Endothelial cell of umbilical vein (primary cell): ENCODE measurements at regions not wholly inside any gene's neighbourhood (a gene's known extent, or its start where the extent isn't known, plus 50 kb on each side); places are given as distances from the start of the nearest gene placed in this dataset.

ENCODE experiments used
- POLR2AphosphoS5 ChIP-seq: IDR thresholded peaks from 2 replicates; pipeline ENCODE4 v1.6.1; 2012; ENCODE audit warnings: low read depth, mild to moderate bottlenecking, control low read depth, low read length, moderate library complexity; ENCODE audit not compliant: insufficient read depth
- TF ChIP-seq, protein P1 (sequence below), 2 donors: IDR thresholded peaks; 1 replicate in 1 of 2; 2 replicates in 1 of 2; pipeline ENCODE4 v1.5.1; 2011; ENCODE audit warnings: low read length in 2 of 2, mild to moderate bottlenecking in 2 of 2, moderate library complexity in 2 of 2, control low read depth in 1 of 2, inconsistent platforms in 1 of 2, low read depth in 1 of 2; ENCODE audit not compliant: insufficient read depth in 1 of 2; ENCODE audit errors: extremely low read depth in 1 of 2

DNA sequence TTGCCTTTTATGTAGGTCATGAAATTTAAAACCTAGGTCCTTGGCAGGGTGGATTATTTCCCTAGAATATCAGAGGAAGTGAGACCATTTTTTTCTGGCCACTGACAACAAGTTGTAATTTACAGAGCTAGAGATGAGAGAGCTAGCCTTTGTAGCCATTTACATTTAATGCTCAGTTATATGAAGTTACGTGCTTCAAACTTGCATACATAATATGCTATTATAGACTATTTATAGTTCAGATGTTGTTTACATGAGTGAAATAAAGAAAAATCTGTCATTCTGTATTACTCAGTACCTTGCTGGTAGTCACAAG is 234.9 kb upstream of the MBL2 start:
- TF ChIP-seq POLR2AphosphoS5, result no peak
- TF ChIP-seq, protein P1, sequence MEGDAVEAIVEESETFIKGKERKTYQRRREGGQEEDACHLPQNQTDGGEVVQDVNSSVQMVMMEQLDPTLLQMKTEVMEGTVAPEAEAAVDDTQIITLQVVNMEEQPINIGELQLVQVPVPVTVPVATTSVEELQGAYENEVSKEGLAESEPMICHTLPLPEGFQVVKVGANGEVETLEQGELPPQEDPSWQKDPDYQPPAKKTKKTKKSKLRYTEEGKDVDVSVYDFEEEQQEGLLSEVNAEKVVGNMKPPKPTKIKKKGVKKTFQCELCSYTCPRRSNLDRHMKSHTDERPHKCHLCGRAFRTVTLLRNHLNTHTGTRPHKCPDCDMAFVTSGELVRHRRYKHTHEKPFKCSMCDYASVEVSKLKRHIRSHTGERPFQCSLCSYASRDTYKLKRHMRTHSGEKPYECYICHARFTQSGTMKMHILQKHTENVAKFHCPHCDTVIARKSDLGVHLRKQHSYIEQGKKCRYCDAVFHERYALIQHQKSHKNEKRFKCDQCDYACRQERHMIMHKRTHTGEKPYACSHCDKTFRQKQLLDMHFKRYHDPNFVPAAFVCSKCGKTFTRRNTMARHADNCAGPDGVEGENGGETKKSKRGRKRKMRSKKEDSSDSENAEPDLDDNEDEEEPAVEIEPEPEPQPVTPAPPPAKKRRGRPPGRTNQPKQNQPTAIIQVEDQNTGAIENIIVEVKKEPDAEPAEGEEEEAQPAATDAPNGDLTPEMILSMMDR (IDR thresholded peaks at IDR 0.05; ENCODE audit: extremely low read depth in 1 of 2, insufficient read depth in 1 of 2, low read depth in 1 of 2, low read length in 2 of 2), result no peak
